GM12864 (cell line): ENCODE measurements at regions not wholly inside any gene's neighbourhood (a gene's known extent, or its start where the extent isn't known, plus 50 kb on each side); places are given as distances from the start of the nearest gene placed in this dataset.

Source experiments
- DNase-seq: peaks from one replicate; pipeline ENCODE4 v3.0.0-alpha.2; 2011; ENCODE audit warnings: low read depth
- H3K4me3 ChIP-seq: 2 replicates; pipeline ENCODE4 v1.5.1; 2011; ENCODE audit warnings: mild to moderate bottlenecking, low read depth, low read length, control low read depth
- TF ChIP-seq, protein P1 (sequence below): IDR thresholded peaks from 2 replicates; pipeline ENCODE4 v1.5.1; 2011; ENCODE audit warnings: low read depth, mild to moderate bottlenecking, moderate library complexity, low read length, control low read depth, inconsistent platforms; ENCODE audit errors: missing control alignments

DNA sequence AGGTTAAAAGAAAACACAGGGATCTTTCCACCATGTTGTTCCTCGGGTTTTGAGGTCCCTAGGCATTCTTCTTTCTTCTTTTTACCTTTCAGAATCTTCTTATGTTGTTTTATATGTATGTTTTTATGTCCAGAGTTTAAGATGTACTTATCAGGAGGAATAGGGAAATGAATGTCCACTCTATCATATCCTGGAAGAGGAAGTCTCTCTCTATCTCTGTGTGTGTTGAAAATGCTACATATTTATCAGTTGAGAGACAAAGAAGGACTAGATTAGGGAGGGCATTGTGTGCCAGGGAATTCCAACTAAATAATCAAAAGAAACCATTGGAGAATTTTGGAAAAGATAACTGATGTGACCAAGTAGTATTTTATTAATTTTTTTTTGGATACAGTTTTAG is 200.5 kb upstream of the POT1 start:
- TF ChIP-seq, protein P1, sequence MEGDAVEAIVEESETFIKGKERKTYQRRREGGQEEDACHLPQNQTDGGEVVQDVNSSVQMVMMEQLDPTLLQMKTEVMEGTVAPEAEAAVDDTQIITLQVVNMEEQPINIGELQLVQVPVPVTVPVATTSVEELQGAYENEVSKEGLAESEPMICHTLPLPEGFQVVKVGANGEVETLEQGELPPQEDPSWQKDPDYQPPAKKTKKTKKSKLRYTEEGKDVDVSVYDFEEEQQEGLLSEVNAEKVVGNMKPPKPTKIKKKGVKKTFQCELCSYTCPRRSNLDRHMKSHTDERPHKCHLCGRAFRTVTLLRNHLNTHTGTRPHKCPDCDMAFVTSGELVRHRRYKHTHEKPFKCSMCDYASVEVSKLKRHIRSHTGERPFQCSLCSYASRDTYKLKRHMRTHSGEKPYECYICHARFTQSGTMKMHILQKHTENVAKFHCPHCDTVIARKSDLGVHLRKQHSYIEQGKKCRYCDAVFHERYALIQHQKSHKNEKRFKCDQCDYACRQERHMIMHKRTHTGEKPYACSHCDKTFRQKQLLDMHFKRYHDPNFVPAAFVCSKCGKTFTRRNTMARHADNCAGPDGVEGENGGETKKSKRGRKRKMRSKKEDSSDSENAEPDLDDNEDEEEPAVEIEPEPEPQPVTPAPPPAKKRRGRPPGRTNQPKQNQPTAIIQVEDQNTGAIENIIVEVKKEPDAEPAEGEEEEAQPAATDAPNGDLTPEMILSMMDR, result no peak
- no peak overlapping the region for H3K4me3 ChIP-seq
- DNase-seq, result no peak

DNA sequence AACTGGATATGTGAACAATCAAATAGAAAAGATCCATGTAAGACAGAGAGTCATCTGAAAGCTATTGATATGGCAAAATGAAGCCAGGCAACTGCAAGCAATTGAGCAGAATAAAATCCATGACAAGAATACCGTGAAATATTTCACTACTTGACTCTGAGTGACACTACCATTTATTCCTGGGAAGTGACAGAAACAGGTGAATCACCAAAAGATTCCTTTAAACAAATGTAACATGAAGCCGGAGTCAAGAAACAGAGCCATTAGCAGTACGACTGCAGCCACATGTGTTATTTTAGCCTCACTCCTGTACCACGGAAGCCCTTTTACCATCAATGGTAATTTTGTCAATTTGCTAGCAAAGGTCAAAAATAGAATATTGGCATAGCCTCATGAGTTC is 197.7 kb upstream of the POT1 start:
- H3K4me3 ChIP-seq, result no peak overlapping the region
- no peak for DNase-seq
- TF ChIP-seq, protein P1, result no peak

DNA sequence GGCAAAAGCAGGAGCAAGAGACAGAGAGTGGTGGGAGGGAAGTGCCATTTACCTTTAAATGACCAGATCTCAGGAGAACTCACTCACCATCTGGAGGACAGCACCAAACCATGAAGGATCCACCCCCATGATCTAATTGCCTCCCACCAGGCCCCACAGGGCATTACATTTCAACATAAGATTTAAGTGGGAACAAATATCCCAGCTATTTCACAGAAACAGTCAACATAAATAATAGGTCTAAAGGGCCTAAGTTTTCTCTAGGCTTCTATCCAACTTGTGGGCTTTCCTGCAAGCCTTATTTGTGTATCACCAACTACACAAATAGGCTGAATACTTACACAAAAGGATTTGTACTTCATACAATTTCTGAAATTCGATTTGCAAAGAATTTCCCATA is 196.8 kb upstream of the POT1 start:
- TF ChIP-seq, protein P1, result no peak
- no peak overlapping the region for H3K4me3 ChIP-seq
- DNase-seq, result no peak

DNA sequence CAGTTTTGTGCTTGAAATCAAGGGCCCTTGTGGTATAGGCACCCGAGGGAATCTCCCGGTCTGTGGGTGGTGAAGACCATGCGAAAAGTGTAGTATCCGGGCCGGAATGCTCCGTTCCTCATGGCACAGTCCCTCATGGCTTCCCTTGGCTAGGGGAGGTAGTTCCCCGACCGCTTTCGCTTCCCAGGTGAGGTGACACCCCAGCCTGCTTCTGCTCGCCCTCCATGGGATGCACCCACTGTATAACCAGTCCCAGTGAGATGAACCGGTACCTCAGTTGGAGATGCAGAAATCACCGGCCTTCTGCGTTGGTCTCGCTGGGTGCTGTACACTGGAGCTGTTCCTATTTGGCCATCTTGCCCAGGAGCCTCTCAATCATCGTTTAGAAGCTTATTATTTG is 195.7 kb upstream of the POT1 start:
- TF ChIP-seq, protein P1, result no peak
- DNase-seq, result no peak
- H3K4me3 ChIP-seq, result no peak overlapping the region

DNA sequence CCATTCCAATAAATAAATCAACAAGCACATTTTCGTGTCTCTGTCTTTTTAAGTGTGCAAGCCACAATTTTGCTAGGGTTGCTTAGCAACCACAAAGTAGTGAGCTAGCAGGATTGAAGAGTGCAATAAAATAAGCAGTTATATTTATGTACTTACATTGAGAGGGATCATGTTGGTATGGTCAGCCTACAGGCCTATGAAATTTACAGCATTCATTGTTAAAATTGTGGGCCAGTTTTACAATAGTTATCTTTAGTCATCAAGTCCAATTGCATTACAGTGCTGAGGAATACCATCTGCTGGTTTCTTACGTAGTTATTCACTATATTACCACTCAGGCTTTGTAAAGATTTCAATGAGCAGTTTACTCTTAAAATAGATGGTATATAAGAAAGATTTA is 192.5 kb upstream of the POT1 start:
- no peak for DNase-seq
- TF ChIP-seq, protein P1, result no peak
- no peak overlapping the region for H3K4me3 ChIP-seq

DNA sequence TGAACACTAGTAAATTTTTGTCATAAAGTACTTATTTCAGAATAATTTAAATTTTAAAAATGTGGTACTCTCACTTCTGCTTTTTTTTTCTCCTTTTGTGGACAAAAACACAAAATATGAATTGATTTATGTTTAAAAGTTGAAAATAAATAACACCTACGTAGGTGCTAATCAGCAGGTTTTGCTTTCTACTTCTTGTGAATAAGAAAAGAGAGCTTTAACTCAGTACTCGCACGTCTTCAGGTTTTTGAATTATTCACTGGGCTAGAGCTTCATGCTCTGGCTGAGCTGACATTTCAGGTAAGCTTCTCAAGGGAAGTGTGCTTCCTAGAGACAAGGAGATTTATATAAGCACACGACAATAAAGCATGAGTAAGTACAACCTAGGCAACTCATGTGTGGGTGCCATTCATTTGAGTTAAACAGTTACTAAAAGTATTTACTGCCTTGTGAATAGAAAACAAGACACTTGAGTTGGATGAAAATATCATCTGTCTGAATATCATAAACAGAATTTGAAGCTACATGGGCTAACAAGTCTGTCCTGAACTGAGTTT is 190.0 kb upstream of the POT1 start:
- DNase-seq, result no peak
- no peak overlapping the region for H3K4me3 ChIP-seq
- TF ChIP-seq, protein P1, result no peak

DNA sequence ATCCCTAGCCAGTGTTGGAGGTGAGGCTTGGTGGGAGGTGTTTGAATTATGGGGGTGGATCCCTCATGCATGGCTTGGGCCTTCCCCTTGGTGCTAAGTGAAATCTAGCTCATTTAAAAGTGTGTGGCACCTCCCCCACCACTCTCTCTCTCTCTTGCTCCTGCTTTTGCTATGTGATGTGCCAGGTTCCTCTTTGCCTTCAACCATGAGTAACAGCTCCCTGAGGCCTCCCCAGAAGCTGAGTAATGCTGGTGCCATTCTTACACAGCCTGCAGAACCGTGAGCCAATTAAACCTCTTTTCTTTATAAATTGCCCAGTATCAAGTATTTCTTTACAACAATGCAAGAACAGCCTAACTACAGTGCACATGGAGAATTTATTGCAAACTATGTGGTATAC is 188.8 kb upstream of the POT1 start:
- DNase-seq, result no peak
- TF ChIP-seq, protein P1, result no peak

More for the DNA sequence above, 188.8 kb upstream of the POT1 start:
- no peak overlapping the region for H3K4me3 ChIP-seq
